ENCODE measurements at regions not wholly inside any gene's neighbourhood (a gene's known extent, or its start where the extent isn't known, plus 50 kb on each side); places are given as distances from the start of the nearest gene placed in this dataset.

DNA sequence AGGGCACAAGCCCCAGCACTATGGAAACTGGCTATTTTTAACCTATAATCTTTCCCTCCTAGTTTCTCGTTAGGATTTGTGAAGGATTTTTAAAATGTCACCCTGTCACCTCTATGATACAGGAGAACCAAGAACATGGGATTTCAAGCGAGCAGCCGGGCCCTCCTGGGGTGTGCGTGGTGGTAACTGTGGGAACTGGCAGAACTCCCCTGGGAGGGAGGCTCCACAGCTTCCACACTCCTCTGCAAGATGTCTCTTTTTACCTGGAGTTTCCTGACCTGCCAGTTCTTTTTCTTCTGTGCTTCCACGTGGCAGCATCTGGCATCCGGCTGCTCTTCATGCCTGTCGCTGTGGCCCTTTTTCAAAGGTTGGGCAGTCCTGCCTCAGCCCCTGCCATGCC is 386.3 kb upstream of the MYT1L start:
- H3K4me3 ChIP-seq: no peak overlapping the region
- TF ChIP-seq POLR2A (IDR thresholded peaks at IDR 0.05; ENCODE audit: low read depth): no peak
- no peak for TF ChIP-seq EP300 (IDR thresholded peaks at IDR 0.05)
- TF ChIP-seq, protein P1, sequence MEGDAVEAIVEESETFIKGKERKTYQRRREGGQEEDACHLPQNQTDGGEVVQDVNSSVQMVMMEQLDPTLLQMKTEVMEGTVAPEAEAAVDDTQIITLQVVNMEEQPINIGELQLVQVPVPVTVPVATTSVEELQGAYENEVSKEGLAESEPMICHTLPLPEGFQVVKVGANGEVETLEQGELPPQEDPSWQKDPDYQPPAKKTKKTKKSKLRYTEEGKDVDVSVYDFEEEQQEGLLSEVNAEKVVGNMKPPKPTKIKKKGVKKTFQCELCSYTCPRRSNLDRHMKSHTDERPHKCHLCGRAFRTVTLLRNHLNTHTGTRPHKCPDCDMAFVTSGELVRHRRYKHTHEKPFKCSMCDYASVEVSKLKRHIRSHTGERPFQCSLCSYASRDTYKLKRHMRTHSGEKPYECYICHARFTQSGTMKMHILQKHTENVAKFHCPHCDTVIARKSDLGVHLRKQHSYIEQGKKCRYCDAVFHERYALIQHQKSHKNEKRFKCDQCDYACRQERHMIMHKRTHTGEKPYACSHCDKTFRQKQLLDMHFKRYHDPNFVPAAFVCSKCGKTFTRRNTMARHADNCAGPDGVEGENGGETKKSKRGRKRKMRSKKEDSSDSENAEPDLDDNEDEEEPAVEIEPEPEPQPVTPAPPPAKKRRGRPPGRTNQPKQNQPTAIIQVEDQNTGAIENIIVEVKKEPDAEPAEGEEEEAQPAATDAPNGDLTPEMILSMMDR (IDR thresholded peaks at IDR 0.05): no peak
- no peak for TF ChIP-seq POLR2AphosphoS5 (IDR thresholded peaks at IDR 0.05)
- WGBS: 81% methylated on average over 7 of the region's 7 CpGs
- H3K36me3 ChIP-seq: no peaks in the 10 kb centered on the region
- peaks cover 0 to 15% (median 0%) of the 10 kb centered on the region in 4 donors for H3K27me3 ChIP-seq
- no peaks in the 10 kb centered on the region for H3K4me1 ChIP-seq
- no peak for DNase-seq (ENCODE audit: extremely low spot score)
- no peak overlapping the region for H3K27ac ChIP-seq (replicated peaks in 1 of 4)
- intact Hi-C loops (cut with DNase I): no loop called here
- H3K9me3 ChIP-seq: no peaks in the 10 kb centered on the region

DNA sequence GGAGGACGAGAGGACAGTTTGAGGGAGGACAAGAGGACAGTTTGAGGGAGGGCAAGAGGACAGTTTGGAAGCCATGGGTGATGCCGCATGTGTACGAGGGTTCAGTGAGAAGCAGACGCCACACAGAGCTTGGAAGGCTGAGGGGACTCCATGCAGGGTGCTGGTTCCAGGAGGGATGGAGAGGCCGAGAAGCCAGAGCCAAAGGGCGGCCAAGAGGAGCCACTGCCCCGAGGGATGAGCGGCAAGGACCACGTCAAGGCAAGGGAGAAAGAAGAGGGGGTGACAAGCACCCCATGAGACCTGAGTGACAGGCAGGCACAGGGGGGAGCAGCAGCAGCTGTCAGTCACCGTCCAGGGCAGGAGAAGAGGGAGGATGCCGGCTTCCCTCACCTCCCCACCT is 385.7 kb upstream of the MYT1L start:
- DNase-seq (ENCODE audit: extremely low spot score): no peak
- Histone ChIP-seq H3K36me3 (no peaks in the 10 kb centered on the region), H3K4me3 (no peak overlapping the region), H3K4me1 (no peaks in the 10 kb centered on the region), H3K9me3 (no peaks in the 10 kb centered on the region), H3K27me3 (peaks cover 0 to 15% (median 0%) of the 10 kb centered on the region in 4 donors), H3K27ac (replicated peaks in 1 of 4) (no peak overlapping the region)
- WGBS: 78% methylated on average over 9 of the region's 11 CpGs
- TF ChIP-seq POLR2AphosphoS5 (IDR thresholded peaks at IDR 0.05) (no peak), EP300 (IDR thresholded peaks at IDR 0.05) (no peak), POLR2A (IDR thresholded peaks at IDR 0.05; ENCODE audit: low read depth) (no peak)
- TF ChIP-seq, protein P1 (IDR thresholded peaks at IDR 0.05): no peak
- intact Hi-C loops (cut with DNase I): no loop called here

DNA sequence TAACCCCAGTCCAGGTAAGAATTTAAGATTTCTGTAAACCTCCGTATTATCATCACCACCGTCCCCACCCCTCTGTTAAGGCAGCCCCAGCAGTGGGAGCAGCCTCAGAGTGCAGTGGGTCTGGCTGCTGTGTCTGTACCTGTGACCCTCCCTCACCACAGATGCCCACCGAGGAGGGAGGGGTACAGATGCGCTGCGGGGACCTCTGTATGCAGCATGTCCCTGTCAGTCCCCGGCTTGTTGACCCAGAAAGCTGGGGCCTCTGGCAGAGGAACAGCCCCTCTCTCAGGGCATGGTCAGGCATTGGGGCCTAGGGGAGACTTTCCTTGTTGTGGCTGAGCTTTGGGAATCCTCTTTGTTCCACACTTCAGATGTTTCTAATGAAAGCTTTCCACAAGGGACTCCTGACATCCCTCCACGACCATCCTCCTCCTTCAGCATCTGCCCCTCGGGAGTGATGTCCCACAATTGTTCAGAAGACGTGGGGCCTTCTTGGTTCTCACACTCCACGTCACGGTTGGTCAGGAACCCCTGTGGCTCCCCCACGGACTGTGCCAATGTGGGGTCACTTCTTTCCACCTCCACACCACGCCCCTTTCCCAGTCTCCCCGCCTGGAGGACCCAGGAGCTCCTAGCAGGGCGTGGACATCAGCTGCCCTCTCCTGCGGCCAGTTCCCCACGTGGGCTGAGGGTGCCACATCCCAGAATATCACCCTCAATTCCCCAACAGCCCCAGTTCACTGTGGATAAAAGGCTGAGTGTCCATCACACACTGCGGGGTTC is 384.2 kb upstream of the MYT1L start:
- H3K4me3 ChIP-seq: no peak overlapping the region
- intact Hi-C loops (cut with DNase I): no loop called here
- no peak overlapping the region for H3K27ac ChIP-seq (replicated peaks in 1 of 4)
- TF ChIP-seq POLR2AphosphoS5 (IDR thresholded peaks at IDR 0.05): no peak
- TF ChIP-seq, protein P1 (IDR thresholded peaks at IDR 0.05): no peak
- no peak for TF ChIP-seq EP300 (IDR thresholded peaks at IDR 0.05)
- no peak for TF ChIP-seq POLR2A (IDR thresholded peaks at IDR 0.05; ENCODE audit: low read depth)
- peaks cover 0 to 15% (median 0%) of the 10 kb centered on the region in 4 donors for H3K27me3 ChIP-seq
- no peaks in the 10 kb centered on the region for H3K9me3 ChIP-seq
- 84% methylated on average over 17 of the region's 18 CpGs for WGBS
- no peak for DNase-seq (ENCODE audit: extremely low spot score)
- H3K4me1 ChIP-seq: no peaks in the 10 kb centered on the region
- H3K36me3 ChIP-seq: no peaks in the 10 kb centered on the region

DNA sequence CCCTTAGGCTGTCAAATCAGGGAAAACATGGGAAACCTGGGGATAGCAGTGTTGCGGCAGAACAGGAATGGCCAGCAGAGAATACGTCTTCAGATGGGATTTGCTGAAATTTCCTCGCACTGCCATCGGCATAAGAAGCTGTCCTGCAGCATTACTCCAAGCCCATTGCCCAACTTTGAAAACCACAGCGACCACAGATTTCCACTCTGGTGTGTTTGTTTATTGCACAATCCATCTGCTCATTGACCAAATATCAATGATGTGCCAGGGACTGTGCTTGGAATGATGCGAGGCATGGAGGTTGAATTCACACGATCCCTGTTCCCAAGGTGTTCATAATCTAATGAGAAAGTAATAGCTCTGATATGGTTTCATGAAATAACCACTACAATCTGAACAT is 383.3 kb upstream of the MYT1L start:
- intact Hi-C loops (cut with DNase I): no loop called here
- no peak for DNase-seq (ENCODE audit: extremely low spot score)
- no peak for TF ChIP-seq POLR2A (IDR thresholded peaks at IDR 0.05; ENCODE audit: low read depth)
- TF ChIP-seq EP300 (IDR thresholded peaks at IDR 0.05): no peak
- TF ChIP-seq, protein P1 (IDR thresholded peaks at IDR 0.05): no peak
- no peak for TF ChIP-seq POLR2AphosphoS5 (IDR thresholded peaks at IDR 0.05)

DNA sequence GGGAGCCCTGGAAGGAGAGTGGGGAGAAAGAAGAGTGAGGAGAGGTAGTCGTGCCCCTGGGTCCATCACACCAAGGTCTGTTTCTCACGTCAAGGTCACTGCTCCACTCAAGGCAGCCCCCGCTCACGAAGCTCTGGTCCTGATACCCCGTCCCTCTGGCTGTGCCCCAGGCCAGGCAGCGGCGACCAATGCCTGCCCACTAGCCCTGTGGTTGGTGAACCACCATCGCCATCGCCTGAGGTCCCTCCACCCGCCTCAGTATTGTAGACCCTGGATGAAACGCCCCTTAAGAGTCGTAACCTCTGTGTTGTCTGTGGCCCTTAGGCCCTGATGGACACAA is 378.3 kb upstream of the MYT1L start:
- TF ChIP-seq, protein P1 (IDR thresholded peaks at IDR 0.05): no peak
- intact Hi-C loops (cut with DNase I): no loop called here
- WGBS: 83% methylated on average over 12 of the region's 12 CpGs

More for the DNA sequence above, 383.3 kb upstream of the MYT1L start:
- 79% methylated on average over 7 of the region's 7 CpGs for WGBS
- H3K36me3 ChIP-seq: no peaks in the 10 kb centered on the region
- H3K9me3 ChIP-seq: no peaks in the 10 kb centered on the region
- no peaks in the 10 kb centered on the region for H3K4me1 ChIP-seq
- no peak overlapping the region for H3K27ac ChIP-seq (replicated peaks in 1 of 4)
- peaks cover 0 to 15% (median 0%) of the 10 kb centered on the region in 4 donors for H3K27me3 ChIP-seq
- no peak overlapping the region for H3K4me3 ChIP-seq

More for the DNA sequence above, 378.3 kb upstream of the MYT1L start:
- H3K4me1 ChIP-seq: no peaks in the 10 kb centered on the region
- DNase-seq (ENCODE audit: extremely low spot score): no peak
- no peaks in the 10 kb centered on the region for H3K9me3 ChIP-seq
- H3K27me3 ChIP-seq: peaks cover 0 to 6% (median 0%) of the 10 kb centered on the region in 4 donors
- H3K36me3 ChIP-seq: no peaks in the 10 kb centered on the region
- H3K27ac ChIP-seq (replicated peaks in 1 of 4): no peak overlapping the region
- H3K4me3 ChIP-seq: no peak overlapping the region
